ENCODE measurements at regions not wholly inside any gene's neighbourhood (a gene's known extent, or its start where the extent isn't known, plus 50 kb on each side); places are given as distances from the start of the nearest gene placed in this dataset.

GRCh38 chr21:38709876-38710275 is 95.9 kb upstream of the ETS2 start (continued):
- TF ChIP-seq CHD1 (IDR thresholded peaks at IDR 0.05; ENCODE audit: low read depth, low read length): no peak
- no peak for TF ChIP-seq MEF2B (IDR thresholded peaks at IDR 0.05; ENCODE audit: partially characterized antibody, poor library complexity, severe bottlenecking)
- TF ChIP-seq TCF3 (IDR thresholded peaks at IDR 0.05; ENCODE audit: borderline replicate concordance, insufficient read depth, low read depth, low read length): no peak

GRCh38 chr21:38712071-38712470 is 93.7 kb upstream of the ETS2 start:
- TF ChIP-seq SMC3 (IDR thresholded peaks at IDR 0.05; ENCODE audit: borderline replicate concordance, low read length): peak; percentile 19; the same call in 1 of the 2 replicates
- peak; percentile 3 to 33 (median 9); a peak in 2 of 6 replicates for TF ChIP-seq CTCF (IDR thresholded peaks at IDR 0.05 in 2 of 3, conservative IDR thresholded peaks at IDR 0.05 in 1 of 3; ENCODE audit: control insufficient read depth in 2 of 3, extremely low read depth in 1 of 3, insufficient read depth in 1 of 3, low read depth in 3 of 3, low read length in 3 of 3)
- no peak for TF ChIP-seq ELK1 (IDR thresholded peaks at IDR 0.05; ENCODE audit: low read depth, low read length)
- 0 out of 2 replicates have a peak, but pooled peaks have one; percentile 12 for TF ChIP-seq RAD21 (IDR thresholded peaks at IDR 0.05; ENCODE audit: insufficient read depth, low read depth, low read length)
- WGBS (ENCODE audit: insufficient coverage, insufficient replicate concordance, low lambda C conversion rate, missing lambda C conversion rate): 45% methylated on average over 1 of the region's 1 CpG
- no peaks in the 10 kb centered on the region for H3K36me3 ChIP-seq (ENCODE audit: control insufficient read depth in 2 of 2, insufficient read depth in 2 of 2, low read length in 1 of 2)
- no TSS peak for BruUV-seq (replicated peaks)
- no peak overlapping the region for H3K4me2 ChIP-seq (ENCODE audit: control insufficient read depth, insufficient read depth)
- H4K20me1 ChIP-seq (ENCODE audit: control insufficient read depth, insufficient read depth): no peaks in the 10 kb centered on the region
- intact Hi-C loops (cut with micrococcal nuclease; ENCODE audit: unreplicated experiment) (no loop called here), in situ Hi-C loops (cut with MboI) (no loop called here)
- no peaks in the 10 kb centered on the region for H3K4me1 ChIP-seq (ENCODE audit: control insufficient read depth, insufficient read depth, low read length)
- SMC1A ChIA-PET (ENCODE audit: uncharacterized antibody, unreplicated experiment): no interaction called here
- H3K4me3 ChIP-seq: no peak overlapping the region
- no peak for DNase-seq (ENCODE audit: low read depth, low spot score)
- RAD21 ChIA-PET (ENCODE audit: unreplicated experiment): interaction anchor here (0.6 to 0.7 kb wide), 2 partner anchors 356 to 440 kb away, joined by 3 read pairs; no protein-coding TSS in a partner anchor
- H3K9ac ChIP-seq (ENCODE audit: control insufficient read depth, insufficient read depth, low read length): no peak overlapping the region
- POLR2A ChIA-PET: no interaction called here
- ATAC-seq: 0 out of 3 replicates have a peak, but pooled peaks have one; percentile 34
- FAIRE-seq: no peak
- H3K79me2 ChIP-seq (ENCODE audit: control insufficient read depth, insufficient read depth, low read length): no peaks in the 10 kb centered on the region
- no peaks in the 10 kb centered on the region for H3K9me3 ChIP-seq (replicated peaks; ENCODE audit: control insufficient read depth, insufficient read depth, low read length)
- no peaks in the 10 kb centered on the region; a peak in 1 of 4 replicates for H3K27me3 ChIP-seq (replicated peaks in 1 of 2; ENCODE audit: control insufficient read depth in 2 of 2, insufficient read depth in 2 of 2, low read length in 1 of 2)
- CTCF ChIA-PET: interaction anchor here (1.0 to 1.2 kb wide), 2 partner anchors 206 to 426 kb away, joined by 3 read pairs; no protein-coding TSS in a partner anchor
- H2AFZ ChIP-seq (ENCODE audit: control insufficient read depth, low read depth, low read length): no peak overlapping the region
- no peak overlapping the region for H3K27ac ChIP-seq (ENCODE audit: control insufficient read depth, insufficient read depth)
